Jurkat, Clone E6-1 (cell line): ENCODE measurements at regions not wholly inside any gene's neighbourhood (a gene's known extent, or its start where the extent isn't known, plus 50 kb on each side); places are given as distances from the start of the nearest gene placed in this dataset.
A peak's percentile ranks its signal among the peaks of the same experiment; 100 is the strongest.

Experiments
- DNase-seq: peaks from one replicate; pipeline ENCODE4 v3.0.0-alpha.2; 2011; ENCODE audit warnings: low read depth, low spot score
- H3K4me3 ChIP-seq: 2 replicates; pipeline ENCODE4 v1.5.1; 2011; ENCODE audit warnings: mild to moderate bottlenecking, low read length, control low read depth, moderate library complexity

DNA sequence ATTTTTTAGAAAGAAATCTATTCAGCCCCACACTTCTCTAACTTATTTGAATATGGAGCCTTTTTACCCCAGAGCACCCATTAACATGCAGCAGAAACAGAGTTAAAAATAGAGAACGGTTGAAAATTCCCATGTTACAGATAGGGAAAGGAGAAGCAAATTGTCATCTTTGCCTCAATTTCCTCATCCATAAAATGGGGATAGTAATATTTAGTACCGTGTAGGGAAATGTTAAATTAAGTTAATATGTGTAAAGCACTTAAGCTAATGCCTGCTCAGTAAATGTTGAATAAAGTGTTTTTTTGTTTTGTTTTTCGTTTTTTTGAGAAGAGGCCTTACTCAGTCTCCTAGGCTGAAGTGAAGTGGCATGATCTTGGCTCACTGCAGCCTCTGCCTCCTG is 50.3 kb downstream of the NAV1 start:
- H3K4me3 ChIP-seq: no peak overlapping the region
- no peak for DNase-seq

DNA sequence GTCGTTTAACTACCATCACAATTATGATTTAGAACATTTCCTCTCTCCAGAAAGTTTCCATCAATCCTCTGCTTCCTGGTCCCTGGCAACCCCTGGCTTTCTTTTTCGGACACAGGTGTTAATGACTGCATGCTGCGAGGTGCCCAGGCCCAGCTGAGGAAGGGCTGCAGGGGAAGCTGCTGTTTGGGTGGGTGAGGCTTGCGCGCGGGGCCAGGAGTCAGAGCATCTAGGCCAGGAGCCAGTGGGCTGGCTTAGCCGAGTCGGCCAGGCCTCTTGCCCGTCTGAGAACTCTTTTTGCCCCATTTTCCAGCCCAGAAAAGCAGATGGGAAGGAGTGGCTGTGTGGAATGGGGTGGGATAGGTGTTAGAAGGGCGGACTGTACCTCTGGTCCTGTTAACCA is 51.5 kb downstream of the NAV1 start:
- H3K4me3 ChIP-seq: no peak overlapping the region
- DNase-seq: no peak

DNA sequence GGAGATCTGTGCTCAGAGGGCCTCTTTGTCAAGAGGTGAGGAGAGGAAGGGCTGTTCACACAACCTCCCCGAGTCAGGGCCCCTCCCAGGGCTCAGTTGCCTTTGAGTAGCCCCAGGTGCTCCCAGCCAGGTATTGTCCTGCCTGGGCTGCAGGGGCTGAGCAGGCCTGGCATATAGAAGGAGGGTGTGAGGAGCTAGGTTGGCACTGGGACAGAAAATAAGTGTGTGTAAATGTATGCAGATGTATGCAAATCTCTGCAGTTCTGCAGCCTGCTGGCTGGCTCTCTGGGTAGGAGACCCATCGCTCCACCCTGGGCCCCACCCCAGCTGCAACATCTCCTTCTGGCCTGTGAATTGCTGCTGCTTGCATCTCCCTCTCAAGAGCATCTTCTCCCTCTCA is 52.4 kb downstream of the NAV1 start:
- no peak for DNase-seq
- H3K4me3 ChIP-seq: no peak overlapping the region

DNA sequence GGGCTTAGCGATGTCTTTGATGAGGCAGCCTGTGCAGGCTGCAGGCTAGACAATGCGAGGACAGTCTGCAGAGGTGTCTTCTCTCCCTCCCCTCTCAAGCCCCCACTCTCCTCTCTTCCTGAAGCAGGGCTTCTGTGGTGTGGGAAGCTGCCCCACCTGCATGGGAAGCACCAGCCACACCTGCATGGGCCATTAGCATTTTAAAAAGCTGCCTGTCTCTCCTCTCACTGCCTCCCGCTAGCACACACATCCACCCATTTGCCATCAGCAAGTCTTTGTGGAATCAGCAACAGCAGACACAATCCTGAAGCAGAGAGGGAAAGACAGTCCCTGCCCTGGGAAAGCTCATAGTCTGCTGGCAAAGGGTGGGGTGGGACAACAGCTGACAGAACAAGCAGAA is 53.1 kb downstream of the NAV1 start:
- H3K4me3 ChIP-seq: no peak overlapping the region
- no peak for DNase-seq

DNA sequence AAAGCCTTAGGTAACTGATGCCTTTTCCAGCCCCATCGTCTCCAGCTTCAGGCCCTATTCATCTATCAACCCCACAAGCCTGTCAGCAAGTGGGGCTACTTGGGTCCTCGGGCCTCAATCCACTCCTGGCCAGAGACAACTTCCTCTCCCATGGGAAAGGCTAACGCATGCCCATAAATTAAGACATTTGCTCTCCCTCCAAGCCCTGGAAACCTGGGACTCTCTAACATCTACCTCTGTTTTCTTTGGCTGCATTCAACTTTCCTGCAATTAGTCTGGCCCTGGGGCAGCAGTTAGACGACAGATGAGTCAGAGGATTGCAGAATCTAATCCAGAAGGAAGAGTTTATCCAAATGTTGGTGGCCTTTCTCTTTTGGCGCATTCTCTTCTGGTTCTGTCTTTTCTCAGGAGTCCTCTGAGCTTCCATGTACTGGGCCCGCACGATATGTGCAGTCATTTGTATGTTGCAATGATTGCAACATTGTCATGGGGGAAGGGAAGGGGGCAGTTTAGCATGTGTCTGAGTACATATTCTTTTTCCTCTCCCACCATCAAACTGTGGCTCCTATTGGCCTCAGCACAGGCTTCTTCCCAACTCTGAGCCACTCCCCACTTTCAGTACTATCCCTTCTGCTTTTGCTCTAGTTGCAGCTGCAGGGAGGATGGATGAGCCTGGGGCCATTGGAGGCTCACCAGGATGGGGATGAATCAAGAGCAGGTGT is 54.4 kb downstream of the NAV1 start:
- no peak overlapping the region for H3K4me3 ChIP-seq
- no peak for DNase-seq

DNA sequence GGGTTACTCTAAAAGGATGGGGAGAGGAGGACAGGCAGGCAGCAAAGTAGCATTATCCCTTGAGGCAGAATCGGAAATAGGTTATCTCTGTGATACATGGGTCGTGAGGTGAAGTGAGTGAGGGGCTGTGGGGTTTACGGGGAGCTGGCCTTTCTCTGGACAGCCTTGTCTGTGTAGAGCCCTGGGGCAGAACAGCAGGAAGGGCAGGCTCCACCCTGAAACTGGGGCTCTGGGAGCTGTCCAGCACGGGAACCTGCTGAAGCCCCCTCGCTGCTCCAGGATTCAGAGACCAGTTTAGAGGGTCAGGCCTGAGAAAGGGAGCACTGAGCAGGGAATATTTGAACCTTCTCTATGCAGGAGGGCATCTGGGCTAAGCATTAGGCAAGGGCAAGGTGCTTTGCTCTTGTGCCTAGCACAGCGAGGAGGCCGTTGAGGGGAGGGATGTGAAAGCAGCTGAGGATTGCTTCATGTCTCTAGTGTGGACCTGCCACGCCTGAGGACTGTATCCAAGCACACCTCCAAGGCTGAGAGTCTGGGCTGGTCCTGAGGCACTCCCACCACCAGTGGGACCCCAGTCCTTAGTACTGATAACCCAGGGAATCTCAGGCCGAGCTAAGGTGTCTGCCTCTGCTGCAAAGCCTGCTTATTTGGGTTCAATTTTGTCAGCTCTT is 55.8 kb downstream of the NAV1 start:
- no peak for DNase-seq
- H3K4me3 ChIP-seq: no peak overlapping the region

DNA sequence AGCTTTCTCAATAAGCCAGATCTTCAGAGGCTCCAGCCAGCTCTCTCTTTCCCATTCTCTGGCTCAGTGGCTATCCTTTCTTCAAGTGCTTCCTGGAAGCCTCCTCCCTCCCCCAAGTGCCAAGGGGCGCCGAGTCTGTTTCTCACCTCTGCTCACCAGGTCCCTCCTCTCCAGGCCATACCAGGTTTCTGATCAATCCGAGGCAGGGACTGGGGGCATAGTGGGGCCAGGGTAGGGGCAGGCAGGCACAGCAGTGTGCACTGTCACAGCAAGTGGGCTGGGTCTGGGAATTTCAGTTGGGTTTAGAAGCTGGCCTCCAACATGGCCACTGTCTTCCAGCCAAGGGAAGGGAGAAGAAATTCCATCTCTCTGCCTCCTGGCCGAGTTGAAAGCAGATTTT is 56.5 kb downstream of the NAV1 start:
- DNase-seq: no peak
- no peak overlapping the region for H3K4me3 ChIP-seq

DNA sequence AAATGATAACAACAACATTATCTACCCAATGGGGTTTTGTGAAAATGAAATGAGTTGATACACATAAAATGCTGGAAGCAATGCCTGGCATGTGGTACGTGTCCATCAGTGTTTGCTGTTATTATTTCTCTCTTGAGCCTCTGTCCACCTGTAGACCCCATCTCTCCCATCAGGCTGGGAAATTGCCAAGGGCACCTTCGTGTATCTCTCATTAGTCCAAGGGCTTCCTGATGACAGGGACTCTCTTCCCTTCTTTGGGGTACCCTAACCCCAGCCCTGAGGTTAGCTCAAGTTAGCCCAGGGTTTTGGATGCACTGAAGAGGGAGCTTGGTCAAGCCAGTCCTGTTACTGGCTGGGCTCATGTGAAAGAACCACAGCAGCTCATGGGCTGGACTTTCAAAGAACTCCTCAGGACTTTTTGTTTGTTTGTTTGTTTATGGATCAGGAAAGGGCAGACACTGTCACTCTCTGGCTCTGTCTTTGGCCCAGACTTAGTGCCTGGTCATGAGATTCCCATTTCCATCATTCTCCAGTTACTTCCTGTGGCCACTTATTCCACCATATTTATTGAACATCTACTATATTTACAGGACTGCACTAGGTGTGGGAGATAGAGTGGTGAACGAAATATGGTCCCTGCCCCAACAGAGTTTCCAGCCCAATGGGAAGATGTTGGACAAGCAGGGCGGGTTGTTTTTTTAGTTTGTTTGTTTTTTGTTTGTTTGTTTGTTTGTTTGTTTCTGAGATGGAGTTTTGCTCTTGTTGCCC is 57.4 kb downstream of the NAV1 start:
- no peak for DNase-seq
- no peak overlapping the region for H3K4me3 ChIP-seq

DNA sequence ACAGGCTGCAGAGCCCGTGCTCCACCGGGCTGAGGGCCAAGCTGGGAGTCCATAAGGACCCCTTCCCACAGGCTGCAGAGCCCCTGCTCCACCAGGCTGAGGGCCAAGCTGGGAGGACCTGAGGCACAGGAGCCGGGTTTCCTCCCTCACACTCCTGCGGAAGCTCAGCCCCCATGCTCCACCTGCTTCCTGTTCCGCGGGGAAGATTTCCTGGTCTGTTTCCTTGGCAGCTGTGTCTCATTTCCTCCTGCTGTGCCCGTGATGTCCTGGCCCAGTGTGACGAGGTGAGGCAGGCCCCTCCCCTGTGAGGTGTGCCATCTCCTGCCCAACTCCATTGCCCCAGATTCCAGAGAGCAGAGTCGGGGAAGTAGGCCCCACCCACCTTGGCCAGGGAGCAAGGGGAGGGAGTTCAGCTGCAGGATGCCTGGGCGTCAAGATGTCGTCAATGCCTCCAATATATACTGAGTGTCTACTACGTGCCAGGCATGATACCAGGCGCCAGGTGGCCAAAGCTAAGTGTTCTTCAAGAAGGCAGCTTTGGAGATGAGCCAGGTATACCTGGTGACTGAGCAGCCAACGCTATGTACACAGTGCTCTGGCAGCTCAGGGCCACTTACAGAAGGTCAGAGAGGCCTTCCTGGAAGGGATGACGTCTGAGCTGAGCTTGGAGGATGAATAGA is 58.8 kb downstream of the NAV1 start:
- H3K4me3 ChIP-seq: no peak overlapping the region
- DNase-seq: peak; percentile 30

DNA sequence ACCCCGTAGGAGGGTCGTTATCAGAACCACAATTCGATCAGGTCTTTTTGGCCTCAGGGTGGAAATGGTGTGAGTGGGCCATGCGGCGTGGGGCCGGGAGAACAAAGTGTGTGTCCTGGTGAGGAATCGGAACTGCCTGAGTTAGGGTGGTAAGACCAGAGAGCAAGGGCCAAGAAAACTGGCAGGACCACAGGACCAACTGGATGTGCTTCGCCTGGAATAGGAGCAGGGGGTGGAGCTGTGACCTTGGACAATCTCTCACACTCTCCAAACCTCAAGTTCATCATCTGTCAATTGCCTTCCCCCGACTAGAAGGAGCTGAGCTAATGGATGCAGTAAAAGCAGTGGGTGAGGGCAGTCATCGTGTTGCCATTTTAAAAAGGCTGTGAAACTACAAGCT is 59.5 kb downstream of the NAV1 start:
- no peak for DNase-seq
- H3K4me3 ChIP-seq: no peak overlapping the region

DNA sequence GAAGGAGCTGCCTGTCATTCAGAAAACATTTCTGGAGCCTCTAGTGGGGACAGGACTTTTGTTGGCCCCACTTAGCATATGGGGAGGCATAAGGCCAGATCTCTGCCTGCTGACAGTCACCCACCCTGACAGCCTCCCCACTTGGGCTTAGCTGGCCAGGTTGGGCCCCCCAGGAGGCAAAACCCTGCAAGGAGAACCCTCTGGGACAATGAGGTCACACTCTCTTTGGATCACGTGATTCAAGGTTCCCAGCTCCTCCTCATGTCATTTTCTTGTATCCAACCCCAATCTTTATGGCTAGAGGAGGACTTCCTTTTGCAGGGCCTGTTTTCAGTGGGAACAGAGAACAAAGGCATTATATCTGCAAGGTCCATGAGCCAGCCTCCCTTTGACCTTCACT is 60.0 kb downstream of the NAV1 start:
- no peak for DNase-seq
- no peak overlapping the region for H3K4me3 ChIP-seq

DNA sequence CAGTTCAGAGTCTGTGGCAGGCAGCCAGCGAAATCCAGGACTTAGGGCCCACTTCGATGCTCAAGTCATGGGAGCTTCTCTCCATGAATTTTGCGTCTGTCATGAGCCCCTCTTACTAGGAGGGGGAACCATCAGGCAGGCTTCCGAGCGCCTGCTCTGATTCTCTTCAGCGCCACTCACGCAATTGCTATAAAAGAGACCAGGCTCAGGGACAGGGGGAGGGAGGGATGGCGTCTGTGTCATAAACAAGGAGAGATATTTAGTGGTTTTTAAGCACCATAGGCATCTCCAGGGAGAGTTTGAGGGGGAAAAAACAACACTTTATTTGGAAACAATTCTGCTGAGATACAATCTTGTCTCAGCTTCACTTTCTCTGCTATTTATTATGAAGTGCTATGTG is 60.6 kb downstream of the NAV1 start:
- DNase-seq: no peak
- no peak overlapping the region for H3K4me3 ChIP-seq

DNA sequence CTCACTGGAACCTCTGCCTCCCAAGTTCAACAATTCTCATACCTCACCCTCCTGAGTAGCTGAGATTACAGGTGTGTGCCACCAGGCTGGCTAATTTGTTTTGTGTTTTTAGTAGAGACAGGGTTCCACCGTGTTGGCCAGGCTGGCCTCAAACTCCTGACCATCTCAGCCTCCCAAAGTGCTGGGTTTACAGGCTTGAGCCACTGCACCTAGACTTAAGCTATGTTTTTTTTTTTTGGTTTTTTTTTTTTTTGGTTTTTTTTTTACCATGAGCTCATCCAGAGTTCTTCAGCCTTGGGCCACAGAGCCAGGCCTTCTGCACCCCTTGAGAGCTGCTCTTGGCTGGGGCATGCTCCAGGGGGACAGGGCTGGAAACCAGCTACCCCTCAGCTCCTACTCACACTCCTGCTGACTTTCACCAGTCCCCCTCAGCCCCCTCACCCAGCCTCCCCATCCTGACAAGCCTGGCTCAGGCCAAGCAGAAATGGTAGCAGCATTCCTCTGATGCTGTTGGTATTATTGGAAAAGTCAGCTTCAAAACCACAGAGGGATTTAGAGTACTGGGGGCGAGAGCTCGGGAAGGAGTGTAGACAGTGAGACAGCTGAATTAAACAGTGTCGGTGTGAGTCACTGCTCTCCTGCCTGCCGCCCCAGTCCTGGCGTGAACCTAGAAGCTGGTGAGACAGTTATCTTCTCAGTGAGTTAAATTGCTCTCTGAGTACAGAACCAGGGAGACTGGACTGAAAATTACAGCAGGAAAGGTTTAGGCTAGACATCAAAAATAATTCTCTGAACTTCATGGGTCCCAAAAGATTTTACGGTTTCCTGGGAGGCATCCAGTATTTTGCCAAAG is 63.7 kb downstream of the NAV1 start:
- no peak overlapping the region for H3K4me3 ChIP-seq
- DNase-seq: no peak

DNA sequence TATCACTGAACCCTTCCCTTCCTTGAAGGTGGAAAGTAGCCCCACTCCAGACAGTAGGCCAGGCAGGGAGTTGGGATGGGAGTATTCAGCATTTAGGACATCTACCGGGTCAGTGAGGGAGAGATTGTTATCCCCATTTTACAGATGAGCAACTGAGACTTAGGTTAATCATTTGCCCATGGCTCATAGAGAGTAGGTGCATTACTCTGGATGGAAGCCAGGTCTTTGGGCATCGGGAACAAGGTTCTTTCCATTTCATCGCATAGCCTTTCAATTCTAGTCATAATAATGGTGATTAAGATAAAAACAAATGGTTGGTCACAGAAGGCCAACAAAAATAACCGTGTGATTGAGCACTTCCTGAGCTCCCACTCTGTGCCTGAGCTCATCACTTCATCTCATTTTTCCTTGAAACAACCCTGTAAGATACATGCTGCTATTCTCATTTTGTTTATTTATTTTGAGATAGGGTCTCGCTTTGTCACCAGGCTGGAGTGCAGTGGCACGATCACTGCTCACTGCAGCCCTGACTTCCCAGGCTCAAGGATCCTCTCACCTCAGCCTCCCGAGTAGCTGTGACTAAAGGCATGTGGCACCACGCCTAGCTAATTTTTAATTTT is 64.8 kb downstream of the NAV1 start:
- DNase-seq: no peak
- H3K4me3 ChIP-seq: no peak overlapping the region

DNA sequence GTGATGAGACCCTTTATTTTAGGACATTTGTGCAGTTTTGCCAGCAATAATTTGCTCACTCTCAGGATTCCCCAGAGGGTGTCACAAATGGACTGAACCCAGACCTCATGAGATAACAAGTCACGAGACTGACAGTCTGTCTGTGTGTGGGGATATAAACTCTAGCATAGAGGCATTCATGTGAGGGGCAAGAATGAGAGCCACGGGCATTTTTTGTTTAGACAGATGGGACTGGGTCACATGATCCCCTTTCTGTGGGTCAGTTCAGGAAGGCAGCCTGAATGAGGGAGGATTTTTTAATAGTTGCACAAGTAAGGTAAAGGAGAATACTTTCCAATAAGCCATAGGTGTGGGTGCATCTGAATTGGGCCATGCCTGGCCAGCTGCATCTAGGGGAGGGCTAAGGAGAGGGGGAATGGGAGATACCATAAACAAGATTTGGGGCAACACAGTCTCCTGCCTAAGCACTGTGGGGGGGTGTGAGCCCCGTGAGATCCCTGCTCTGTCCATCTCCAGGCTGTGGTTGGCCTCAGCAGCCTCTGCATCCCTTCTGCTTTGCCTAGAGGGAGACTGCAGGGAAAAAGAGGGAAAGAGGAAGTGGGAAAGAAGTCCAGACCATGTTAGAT is 66.6 kb downstream of the NAV1 start:
- H3K4me3 ChIP-seq: no peak overlapping the region
- no peak for DNase-seq

DNA sequence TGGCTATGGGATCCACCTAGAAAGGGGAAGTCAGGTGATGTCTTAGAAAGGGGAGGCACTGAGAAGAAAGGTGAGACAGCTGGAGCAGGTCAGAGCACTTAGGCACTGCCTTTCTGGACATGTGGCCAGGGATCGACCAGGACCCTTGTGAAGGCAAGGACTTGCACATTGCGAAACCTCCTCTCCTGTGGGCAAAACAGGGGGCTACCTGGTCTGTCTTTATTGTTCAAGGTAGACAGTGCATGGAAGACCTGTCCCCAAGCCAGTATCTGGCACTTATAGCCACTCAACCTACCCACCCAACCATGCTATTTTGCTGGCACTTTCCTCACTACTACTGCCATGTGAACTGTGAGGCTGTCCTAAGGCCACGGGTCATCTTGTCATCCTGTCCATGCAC is 67.2 kb downstream of the NAV1 start:
- no peak for DNase-seq
- H3K4me3 ChIP-seq: no peak overlapping the region

DNA sequence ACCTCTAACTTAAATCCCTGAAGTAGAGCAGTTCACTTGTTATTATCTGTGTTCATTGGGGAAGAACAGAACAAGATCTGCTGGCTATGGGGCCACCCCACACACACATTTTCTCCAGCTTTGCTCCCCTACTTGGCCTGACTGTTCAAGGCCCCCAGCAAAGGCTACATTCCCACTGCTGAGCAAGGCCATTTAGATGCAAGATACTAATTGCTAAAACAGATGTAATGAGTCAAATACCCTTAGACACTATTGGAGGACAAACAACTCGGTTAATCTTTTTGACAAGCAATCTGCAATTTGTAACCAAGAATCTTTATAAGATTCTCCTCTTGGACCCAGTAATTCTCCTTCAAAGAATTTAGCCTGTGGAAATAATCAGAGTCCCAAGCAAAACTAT is 67.7 kb downstream of the NAV1 start:
- no peak overlapping the region for H3K4me3 ChIP-seq
- no peak for DNase-seq
